ENCODE measurements at regions not wholly inside any gene's neighbourhood (a gene's known extent, or its start where the extent isn't known, plus 50 kb on each side); places are given as distances from the start of the nearest gene placed in this dataset.
A peak's percentile ranks its signal among the peaks of the same experiment; 100 is the strongest.

- Histone ChIP-seq H3K4me1 (ENCODE audit: control insufficient read depth, insufficient read depth, low read length) (peaks cover 3% of the 10 kb centered on the region), H3K36me3 (ENCODE audit: control insufficient read depth, insufficient read depth, low read length) (no peaks in the 10 kb centered on the region)
Observed at GRCh38 chr11:16685914-16686313, 52.5 kb upstream of the C11orf58 start.

DNA sequence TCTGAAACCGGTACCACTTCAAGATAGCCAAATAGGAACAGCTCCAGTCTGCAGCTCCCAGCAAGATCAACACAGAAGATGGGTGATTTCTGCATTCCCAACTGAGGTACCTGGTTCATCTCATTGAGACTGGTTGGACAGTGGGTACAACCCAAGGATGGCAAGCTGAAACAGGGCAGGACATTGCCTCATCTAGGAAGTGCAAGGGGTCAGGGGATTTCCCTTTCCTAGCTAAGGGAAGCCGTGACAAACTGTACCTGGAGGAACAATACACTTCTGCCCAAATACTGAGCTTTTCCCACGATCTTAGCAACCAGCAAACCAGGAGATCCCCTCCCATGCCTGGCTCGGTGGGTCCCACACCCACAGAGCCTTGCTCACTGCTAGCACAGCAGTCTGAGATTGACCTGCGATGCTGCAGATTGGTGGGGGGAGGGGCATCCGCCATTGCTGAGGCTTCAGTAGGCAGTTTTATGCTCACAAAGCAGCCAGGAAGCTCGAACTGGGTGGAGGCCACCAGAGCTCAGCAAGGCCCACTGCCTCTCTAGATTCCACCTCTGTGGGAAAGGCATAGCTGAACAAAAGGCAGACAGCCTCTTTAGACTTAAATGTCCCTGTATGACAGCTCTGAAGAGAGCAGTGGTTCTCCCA lies 59.9 kb upstream of the C11orf58 start:
- Histone ChIP-seq H3K4me1 (ENCODE audit: control insufficient read depth, insufficient read depth, low read length) (peaks cover 5% of the 10 kb centered on the region), H3K9ac (ENCODE audit: low read depth, low read length) (no peak overlapping the region), H3K27me3 (ENCODE audit: control insufficient read depth, insufficient read depth, low read length) (no peaks in the 10 kb centered on the region), H3K4me3 (ENCODE audit: low read depth, low read length) (no peak overlapping the region), H3K36me3 (ENCODE audit: control insufficient read depth, insufficient read depth, low read length) (no peaks in the 10 kb centered on the region), H3K9me3 (ENCODE audit: control insufficient read depth, insufficient read depth, low read length) (no peaks in the 10 kb centered on the region)

More at GRCh38 chr11:16685914-16686313, 52.5 kb upstream of the C11orf58 start:
- H3K27me3 ChIP-seq (ENCODE audit: control insufficient read depth, insufficient read depth, low read length), result no peaks in the 10 kb centered on the region
- H3K4me3 ChIP-seq (ENCODE audit: low read depth, low read length), result no peak overlapping the region
- H3K9me3 ChIP-seq (ENCODE audit: control insufficient read depth, insufficient read depth, low read length), result no peaks in the 10 kb centered on the region
- no peak overlapping the region for H3K9ac ChIP-seq (ENCODE audit: low read depth, low read length)

- no peaks in the 10 kb centered on the region for H3K9me3 ChIP-seq (ENCODE audit: control insufficient read depth, insufficient read depth, low read length)
- H3K4me3 ChIP-seq (ENCODE audit: low read depth, low read length), result no peak overlapping the region
- peaks cover 7% of the 10 kb centered on the region for H3K4me1 ChIP-seq (ENCODE audit: control insufficient read depth, insufficient read depth, low read length)
- H3K27me3 ChIP-seq (ENCODE audit: control insufficient read depth, insufficient read depth, low read length), result no peaks in the 10 kb centered on the region
- H3K36me3 ChIP-seq (ENCODE audit: control insufficient read depth, insufficient read depth, low read length), result no peaks in the 10 kb centered on the region
- H3K9ac ChIP-seq (ENCODE audit: low read depth, low read length), result no peak overlapping the region
Observed at GRCh38 chr11:16669799-16670415, 68.5 kb upstream of the C11orf58 start.

GRCh38 chr11:16632295-16633200 lies 105.9 kb upstream of the C11orf58 start:
- Histone ChIP-seq H3K9me3 (ENCODE audit: control insufficient read depth, insufficient read depth, low read length) (peaks cover 4% of the 10 kb centered on the region), H3K9ac (ENCODE audit: low read depth, low read length) (no peak overlapping the region), H3K4me3 (ENCODE audit: low read depth, low read length) (no peak overlapping the region), H3K36me3 (ENCODE audit: control insufficient read depth, insufficient read depth, low read length) (no peaks in the 10 kb centered on the region), H3K27me3 (ENCODE audit: control insufficient read depth, insufficient read depth, low read length) (peaks cover 2% of the 10 kb centered on the region), H3K4me1 (ENCODE audit: control insufficient read depth, insufficient read depth, low read length) (no peaks in the 10 kb centered on the region)

DNA sequence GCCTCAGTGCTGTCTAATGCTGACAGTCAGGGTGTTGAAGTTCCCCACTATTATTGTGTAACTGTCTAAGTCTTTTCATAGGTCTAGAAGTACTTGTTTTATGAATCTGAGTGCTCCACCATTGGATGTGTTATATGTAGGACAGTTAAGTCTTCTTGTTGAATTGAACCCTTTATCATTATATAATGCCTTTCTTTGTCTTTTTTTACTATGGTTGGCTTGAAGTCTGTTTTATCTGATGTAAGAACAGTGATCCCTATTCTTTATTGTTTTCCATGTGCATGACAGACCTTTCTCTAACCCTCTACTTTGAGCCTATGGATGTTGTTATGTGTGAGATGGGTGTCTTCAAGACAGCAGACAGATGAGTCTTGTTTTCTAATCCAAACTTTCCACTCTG lies 107.8 kb upstream of the C11orf58 start:
- peaks cover 2% of the 10 kb centered on the region for H3K27me3 ChIP-seq (ENCODE audit: control insufficient read depth, insufficient read depth, low read length)
- no peak overlapping the region for H3K4me3 ChIP-seq (ENCODE audit: low read depth, low read length)

GRCh38 chr11:16618431-16618830 lies 120.0 kb upstream of the C11orf58 start:
- Histone ChIP-seq H3K9ac (ENCODE audit: low read depth, low read length) (no peak overlapping the region), H3K4me1 (ENCODE audit: control insufficient read depth, insufficient read depth, low read length) (no peaks in the 10 kb centered on the region), H3K4me3 (ENCODE audit: low read depth, low read length) (no peak overlapping the region), H3K27me3 (ENCODE audit: control insufficient read depth, insufficient read depth, low read length) (peaks cover 36% of the 10 kb centered on the region), H3K36me3 (ENCODE audit: control insufficient read depth, insufficient read depth, low read length) (no peaks in the 10 kb centered on the region), H3K9me3 (ENCODE audit: control insufficient read depth, insufficient read depth, low read length) (no peaks in the 10 kb centered on the region)

More for the DNA sequence above, 107.8 kb upstream of the C11orf58 start:
- no peaks in the 10 kb centered on the region for H3K4me1 ChIP-seq (ENCODE audit: control insufficient read depth, insufficient read depth, low read length)
- no peaks in the 10 kb centered on the region for H3K9me3 ChIP-seq (ENCODE audit: control insufficient read depth, insufficient read depth, low read length)
- H3K36me3 ChIP-seq (ENCODE audit: control insufficient read depth, insufficient read depth, low read length), result no peaks in the 10 kb centered on the region
- H3K9ac ChIP-seq (ENCODE audit: low read depth, low read length), result no peak overlapping the region

GRCh38 chr11:16615480-16615879 lies 123.0 kb upstream of the C11orf58 start:
- H3K9ac ChIP-seq (ENCODE audit: low read depth, low read length), result no peak overlapping the region
- no peaks in the 10 kb centered on the region for H3K36me3 ChIP-seq (ENCODE audit: control insufficient read depth, insufficient read depth, low read length)
- no peaks in the 10 kb centered on the region for H3K4me1 ChIP-seq (ENCODE audit: control insufficient read depth, insufficient read depth, low read length)
- peaks cover 65% of the 10 kb centered on the region for H3K27me3 ChIP-seq (ENCODE audit: control insufficient read depth, insufficient read depth, low read length)
- no peaks in the 10 kb centered on the region for H3K9me3 ChIP-seq (ENCODE audit: control insufficient read depth, insufficient read depth, low read length)
- H3K4me3 ChIP-seq (ENCODE audit: low read depth, low read length), result no peak overlapping the region

GRCh38 chr11:16613512-16614381 lies 124.7 kb upstream of the C11orf58 start:
- Histone ChIP-seq H3K27me3 (ENCODE audit: control insufficient read depth, insufficient read depth, low read length) (peaks cover 83% of the 10 kb centered on the region), H3K4me3 (ENCODE audit: low read depth, low read length) (peak overlapping the region; percentile 51), H3K9ac (ENCODE audit: low read depth, low read length) (no peak overlapping the region), H3K9me3 (ENCODE audit: control insufficient read depth, insufficient read depth, low read length) (no peaks in the 10 kb centered on the region), H3K36me3 (ENCODE audit: control insufficient read depth, insufficient read depth, low read length) (no peaks in the 10 kb centered on the region), H3K4me1 (ENCODE audit: control insufficient read depth, insufficient read depth, low read length) (peaks cover 2% of the 10 kb centered on the region)

DNA sequence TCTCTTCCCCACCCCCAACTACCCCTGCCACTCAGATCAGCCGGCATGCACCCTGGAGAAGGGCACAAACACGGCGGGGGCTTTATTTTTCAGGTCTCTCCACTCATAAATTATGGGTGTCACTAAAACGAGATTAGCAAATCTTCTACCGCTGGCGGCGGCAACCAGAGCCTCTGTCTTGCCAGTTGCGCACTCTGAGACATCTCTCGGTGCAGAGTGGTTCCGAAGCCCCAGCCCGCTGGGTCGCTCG lies 125.3 kb upstream of the C11orf58 start:
- H3K36me3 ChIP-seq (ENCODE audit: control insufficient read depth, insufficient read depth, low read length), result no peaks in the 10 kb centered on the region
- no peak overlapping the region for H3K9ac ChIP-seq (ENCODE audit: low read depth, low read length)
- peaks cover 88% of the 10 kb centered on the region for H3K27me3 ChIP-seq (ENCODE audit: control insufficient read depth, insufficient read depth, low read length)
- H3K4me1 ChIP-seq (ENCODE audit: control insufficient read depth, insufficient read depth, low read length), result peaks cover 2% of the 10 kb centered on the region
- peak overlapping the region; percentile 51 for H3K4me3 ChIP-seq (ENCODE audit: low read depth, low read length)
- no peaks in the 10 kb centered on the region for H3K9me3 ChIP-seq (ENCODE audit: control insufficient read depth, insufficient read depth, low read length)

- H3K36me3 ChIP-seq (ENCODE audit: control insufficient read depth, insufficient read depth, low read length), result no peaks in the 10 kb centered on the region
- no peaks in the 10 kb centered on the region for H3K9me3 ChIP-seq (ENCODE audit: control insufficient read depth, insufficient read depth, low read length)
- H3K27me3 ChIP-seq (ENCODE audit: control insufficient read depth, insufficient read depth, low read length), result peaks cover 93% of the 10 kb centered on the region
- H3K4me3 ChIP-seq (ENCODE audit: low read depth, low read length), result peak overlapping the region; percentile 51
- H3K9ac ChIP-seq (ENCODE audit: low read depth, low read length), result no peak overlapping the region
- peaks cover 2% of the 10 kb centered on the region for H3K4me1 ChIP-seq (ENCODE audit: control insufficient read depth, insufficient read depth, low read length)
Observed at GRCh38 chr11:16612566-16613261, 125.7 kb upstream of the C11orf58 start.

All from iPS-15b (cell line).